Prostate gland (tissue), 2 donors: ENCODE measurements at regions not wholly inside any gene's neighbourhood (a gene's known extent, or its start where the extent isn't known, plus 50 kb on each side); places are given as distances from the start of the nearest gene placed in this dataset.
A peak's percentile ranks its signal among the peaks of the same experiment; 100 is the strongest.

ENCODE experiments used
- DNase-seq: peaks from one replicate; pipeline ENCODE4 v3.0.0-alpha.2; 2019; ENCODE audit warnings: low spot score
- H3K27ac ChIP-seq, 2 donors: fragments of 200-600 bp; sonication (generic); 2 replicates each; pipeline ENCODE4 v1.5.1; 2017 to 2019
- H3K27me3 ChIP-seq: fragments of 200-600 bp; sonication (generic); replicated peaks from 2 replicates; pipeline ENCODE4 v1.5.1; 2019; ENCODE audit not compliant: insufficient read depth
- H3K36me3 ChIP-seq, 2 donors: fragments of 200-600 bp; sonication (generic); 1 replicate in 1 of 2; 2 replicates in 1 of 2; pipeline versions ENCODE4 v1.5.1 to v1.8.1; 2017 to 2019
- H3K4me1 ChIP-seq: fragments of 200-600 bp; sonication (generic); replicated peaks from 2 replicates; pipeline ENCODE4 v1.5.1; 2019
- H3K4me3 ChIP-seq, 2 donors: fragments of 200-600 bp; sonication (generic); 2 replicates each; pipeline ENCODE4 v1.5.1; 2017 to 2019
- H3K9me3 ChIP-seq: fragments of 200-600 bp; sonication (generic); 2 replicates; pipeline ENCODE4 v1.5.1; 2017
- CTCF ChIP-seq, 4 experiments: fragments of 200-600 bp in 2 of 4; fragments of 450-650 bp in 2 of 4; sonication (generic) in 2 of 4; IDR thresholded peaks; 1 replicate in 3 of 4; 2 replicates in 1 of 4; pipeline ENCODE4 v1.5.1; 2016 to 2019; ENCODE audit warnings: antibody characterized with exemption in 4 of 4, mild to moderate bottlenecking in 2 of 4, moderate library complexity in 2 of 4
- POLR2A ChIP-seq: fragments of 450-650 bp; IDR thresholded peaks from one replicate; pipeline ENCODE4 v1.6.1; 2016; ENCODE audit warnings: antibody characterized with exemption, mild to moderate bottlenecking
- POLR2AphosphoS5 ChIP-seq: sonication (generic); formaldehyde crosslinking; IDR thresholded peaks from one replicate; pipeline ENCODE4 v1.6.1; 2017; ENCODE audit warnings: antibody characterized with exemption
- WGBS: methylation state at CpG from one replicate; pipeline ENCODE4 v1.1.5; 2018; 5-methylcytosine and 5-hydroxymethylcytosine counted together
- intact Hi-C: fragments of 100-400 bp; cut with DNase I; formaldehyde crosslinking; loops from one replicate; pipeline ENCODE4 v1.14.2; 2022

- TF ChIP-seq POLR2A: no peak
- no peak for TF ChIP-seq CTCF (IDR thresholded peaks at IDR 0.05)
- TF ChIP-seq POLR2AphosphoS5: no peak
- WGBS: 81% methylated on average over 10 of the region's 10 CpGs
- no peaks in the 10 kb centered on the region for H3K36me3 ChIP-seq
- H3K4me1 ChIP-seq: peaks cover 3% of the 10 kb centered on the region
- no peak overlapping the region for H3K4me3 ChIP-seq
- DNase-seq: no peak
- no peaks in the 10 kb centered on the region for H3K9me3 ChIP-seq
- intact Hi-C loops: loop anchor here (5.0 kb wide), 1 partner anchor 34 kb away; no protein-coding TSS in a partner anchor
- H3K27me3 ChIP-seq: no peaks in the 10 kb centered on the region
- no peak overlapping the region for H3K27ac ChIP-seq
These were observed 200.5 kb downstream of the TOMM20 start for GRCh38 chr1:234927971-234928640.

GRCh38 chr1:234927312-234927970 lies 201.2 kb downstream of the TOMM20 start:
- no peak overlapping the region for H3K27ac ChIP-seq
- H3K4me1 ChIP-seq: peaks cover 3% of the 10 kb centered on the region
- no peaks in the 10 kb centered on the region for H3K27me3 ChIP-seq
- no peak for DNase-seq
- WGBS: 82% methylated on average over 10 of the region's 10 CpGs
- H3K9me3 ChIP-seq: no peaks in the 10 kb centered on the region
- no peaks in the 10 kb centered on the region for H3K36me3 ChIP-seq
- intact Hi-C loops: loop anchor here (5.0 kb wide), 1 partner anchor 35 kb away; no protein-coding TSS in a partner anchor
- no peak for TF ChIP-seq POLR2A
- no peak for TF ChIP-seq POLR2AphosphoS5
- no peak for TF ChIP-seq CTCF (IDR thresholded peaks at IDR 0.05)
- no peak overlapping the region for H3K4me3 ChIP-seq

- no peak for DNase-seq
- Histone ChIP-seq H3K36me3 (no peaks in the 10 kb centered on the region), H3K27me3 (no peaks in the 10 kb centered on the region), H3K4me3 (no peak overlapping the region), H3K9me3 (no peaks in the 10 kb centered on the region), H3K27ac (peak overlapping the region in 1 of 2 donors; percentile 34), H3K4me1 (peaks cover 3% of the 10 kb centered on the region)
- intact Hi-C loops: loop anchor here (5.0 kb wide), 1 partner anchor 36 kb away; no protein-coding TSS in a partner anchor
- 74% methylated on average over 20 of the region's 20 CpGs for WGBS
- TF ChIP-seq POLR2AphosphoS5 (no peak), POLR2A (no peak), CTCF (IDR thresholded peaks at IDR 0.05) (no peak)
These were observed 201.9 kb downstream of the TOMM20 start for GRCh38 chr1:234926559-234927311.

- DNase-seq: no peak
- Histone ChIP-seq H3K27me3 (no peaks in the 10 kb centered on the region), H3K27ac (peak overlapping the region; percentile 16 to 34), H3K4me3 (no peak overlapping the region), H3K4me1 (peaks cover 3% of the 10 kb centered on the region), H3K36me3 (no peaks in the 10 kb centered on the region), H3K9me3 (no peaks in the 10 kb centered on the region)
- 36% methylated on average over 4 of the region's 4 CpGs for WGBS
- TF ChIP-seq CTCF (IDR thresholded peaks at IDR 0.05) (no peak), POLR2AphosphoS5 (no peak), POLR2A (no peak)
- intact Hi-C loops: loop anchor here (5.0 kb wide), 1 partner anchor 36 kb away; no protein-coding TSS in a partner anchor
These were observed 202.4 kb downstream of the TOMM20 start for GRCh38 chr1:234926264-234926558.
